ENCODE measurements at regions not wholly inside any gene's neighbourhood (a gene's known extent, or its start where the extent isn't known, plus 50 kb on each side); places are given as distances from the start of the nearest gene placed in this dataset.
A peak's percentile ranks its signal among the peaks of the same experiment; 100 is the strongest.

DNA sequence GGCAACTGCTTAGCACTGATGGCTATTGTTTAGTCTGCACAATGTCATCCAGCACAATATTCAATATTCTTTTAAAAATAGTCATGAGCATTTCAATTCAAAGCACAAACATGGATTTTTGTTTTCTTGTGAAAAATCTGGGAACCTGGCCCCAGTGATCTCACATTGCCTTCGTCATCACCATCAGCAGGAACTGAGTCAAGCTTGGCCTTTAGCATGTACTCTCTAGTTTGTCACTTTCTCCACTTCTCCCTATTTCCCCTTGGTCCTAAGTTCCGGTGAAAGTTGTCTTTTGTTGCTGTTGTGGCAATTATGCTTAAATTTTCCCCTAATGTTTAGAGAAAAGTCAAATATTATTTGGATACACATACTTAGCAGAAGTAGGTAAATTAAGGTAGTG is 252.9 kb upstream of the SORCS1 start:
- Histone ChIP-seq H3K36me3 (ENCODE audit: low read depth, missing control alignments) (no peaks in the 10 kb centered on the region), H3K4me3 (no peak overlapping the region), H3K9me3 (no peaks in the 10 kb centered on the region), H3K4me1 (no peaks in the 10 kb centered on the region), H3K27me3 (no peaks in the 10 kb centered on the region), H3K27ac (no peak overlapping the region)
- WGBS, 2 donors = 85 to 90% methylated on average over 2 of the region's 2 CpGs
- intact Hi-C loops (cut with DNase I; ENCODE audit: low total_unique reads) = no loop called here
- no peak for TF ChIP-seq POLR2A (IDR thresholded peaks at IDR 0.05)
- TF ChIP-seq, protein P1, sequence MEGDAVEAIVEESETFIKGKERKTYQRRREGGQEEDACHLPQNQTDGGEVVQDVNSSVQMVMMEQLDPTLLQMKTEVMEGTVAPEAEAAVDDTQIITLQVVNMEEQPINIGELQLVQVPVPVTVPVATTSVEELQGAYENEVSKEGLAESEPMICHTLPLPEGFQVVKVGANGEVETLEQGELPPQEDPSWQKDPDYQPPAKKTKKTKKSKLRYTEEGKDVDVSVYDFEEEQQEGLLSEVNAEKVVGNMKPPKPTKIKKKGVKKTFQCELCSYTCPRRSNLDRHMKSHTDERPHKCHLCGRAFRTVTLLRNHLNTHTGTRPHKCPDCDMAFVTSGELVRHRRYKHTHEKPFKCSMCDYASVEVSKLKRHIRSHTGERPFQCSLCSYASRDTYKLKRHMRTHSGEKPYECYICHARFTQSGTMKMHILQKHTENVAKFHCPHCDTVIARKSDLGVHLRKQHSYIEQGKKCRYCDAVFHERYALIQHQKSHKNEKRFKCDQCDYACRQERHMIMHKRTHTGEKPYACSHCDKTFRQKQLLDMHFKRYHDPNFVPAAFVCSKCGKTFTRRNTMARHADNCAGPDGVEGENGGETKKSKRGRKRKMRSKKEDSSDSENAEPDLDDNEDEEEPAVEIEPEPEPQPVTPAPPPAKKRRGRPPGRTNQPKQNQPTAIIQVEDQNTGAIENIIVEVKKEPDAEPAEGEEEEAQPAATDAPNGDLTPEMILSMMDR (IDR thresholded peaks at IDR 0.05) = no peak
- no peak for DNase-seq

DNA sequence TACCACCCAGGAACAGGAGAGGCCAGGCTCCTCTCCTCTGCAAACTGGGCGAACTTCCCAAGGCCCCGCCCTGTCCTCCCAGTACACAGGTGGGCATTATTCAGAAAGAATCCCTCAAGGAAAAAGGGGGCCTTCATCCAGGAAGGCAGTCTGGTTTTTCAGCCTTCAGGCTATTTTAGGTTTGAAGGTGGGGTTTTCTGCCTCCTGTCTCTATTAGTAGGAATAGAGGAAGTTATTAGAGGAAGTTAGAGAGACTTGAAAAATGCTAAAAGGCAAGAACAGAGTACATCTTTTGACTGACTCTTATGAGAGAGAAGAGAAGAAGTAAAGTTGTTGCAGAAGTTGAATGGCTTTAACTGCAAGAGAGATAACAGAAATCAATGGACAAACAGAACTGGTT is 250.9 kb upstream of the SORCS1 start:
- no peak for DNase-seq
- Histone ChIP-seq H3K27me3 (no peaks in the 10 kb centered on the region), H3K4me3 (no peak overlapping the region), H3K36me3 (ENCODE audit: low read depth, missing control alignments) (no peaks in the 10 kb centered on the region), H3K4me1 (no peaks in the 10 kb centered on the region), H3K27ac (no peak overlapping the region), H3K9me3 (no peaks in the 10 kb centered on the region)
- TF ChIP-seq, protein P1 (IDR thresholded peaks at IDR 0.05) = no peak
- TF ChIP-seq POLR2A (IDR thresholded peaks at IDR 0.05) = no peak
- intact Hi-C loops (cut with DNase I; ENCODE audit: low total_unique reads) = no loop called here
- WGBS, 2 donors = 93 to 95% methylated on average over 2 of the region's 2 CpGs

DNA sequence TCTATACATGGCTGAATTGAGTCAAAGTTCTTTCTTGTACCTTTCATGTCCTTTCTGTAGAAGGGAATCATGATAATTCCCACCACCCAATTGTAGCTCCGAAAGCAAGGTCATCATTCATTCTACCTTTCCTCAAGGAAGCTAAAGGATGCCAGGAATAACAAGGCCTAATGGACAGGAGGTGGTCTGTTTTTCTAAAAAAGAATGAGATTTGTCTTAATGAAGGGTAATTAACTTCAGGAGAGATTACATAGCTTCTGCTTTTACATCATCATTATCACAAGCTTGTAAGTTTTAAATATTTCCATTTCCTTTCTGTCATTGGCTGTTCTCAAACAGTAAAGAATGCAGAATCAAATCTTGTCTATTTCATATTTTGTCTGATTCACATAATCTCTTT is 249.5 kb upstream of the SORCS1 start:
- Histone ChIP-seq H3K4me1 (no peaks in the 10 kb centered on the region), H3K27me3 (no peaks in the 10 kb centered on the region), H3K9me3 (no peaks in the 10 kb centered on the region), H3K36me3 (ENCODE audit: low read depth, missing control alignments) (no peaks in the 10 kb centered on the region), H3K27ac (no peak overlapping the region), H3K4me3 (no peak overlapping the region)
- TF ChIP-seq, protein P1 (IDR thresholded peaks at IDR 0.05) = no peak
- TF ChIP-seq POLR2A (IDR thresholded peaks at IDR 0.05) = no peak
- 88 to 93% methylated on average over 1 of the region's 1 CpG for WGBS, 2 donors
- intact Hi-C loops (cut with DNase I; ENCODE audit: low total_unique reads) = no loop called here
- DNase-seq = no peak

DNA sequence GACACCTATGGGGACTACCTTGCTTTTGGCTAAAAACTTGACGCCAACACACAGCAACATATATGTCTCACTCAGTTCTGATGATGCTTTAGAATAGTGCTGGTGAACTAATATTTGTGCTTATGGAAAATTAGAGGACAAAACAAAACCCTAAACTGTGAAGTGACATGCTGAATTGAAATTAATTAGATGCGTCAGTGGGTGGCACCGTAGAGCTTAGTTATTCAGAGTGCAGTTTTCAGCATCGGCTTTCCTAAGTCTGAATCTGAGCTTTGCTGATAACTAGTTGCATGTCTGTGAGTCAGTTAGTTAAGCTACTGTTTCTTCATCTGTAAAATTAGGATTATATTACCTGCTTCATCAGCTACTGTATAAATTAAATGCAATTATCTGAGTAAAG is 245.0 kb upstream of the SORCS1 start:
- intact Hi-C loops (cut with DNase I; ENCODE audit: low total_unique reads) = no loop called here
- peak; percentile 35 for DNase-seq
- 57 to 64% methylated on average over 4 of the region's 4 CpGs for WGBS, 2 donors
- Histone ChIP-seq H3K4me1 (no peaks in the 10 kb centered on the region), H3K4me3 (no peak overlapping the region), H3K27me3 (no peaks in the 10 kb centered on the region), H3K9me3 (no peaks in the 10 kb centered on the region), H3K36me3 (ENCODE audit: low read depth, missing control alignments) (no peaks in the 10 kb centered on the region), H3K27ac (no peak overlapping the region)
- TF ChIP-seq, protein P1 (IDR thresholded peaks at IDR 0.05) = no peak
- TF ChIP-seq POLR2A (IDR thresholded peaks at IDR 0.05) = no peak

DNA sequence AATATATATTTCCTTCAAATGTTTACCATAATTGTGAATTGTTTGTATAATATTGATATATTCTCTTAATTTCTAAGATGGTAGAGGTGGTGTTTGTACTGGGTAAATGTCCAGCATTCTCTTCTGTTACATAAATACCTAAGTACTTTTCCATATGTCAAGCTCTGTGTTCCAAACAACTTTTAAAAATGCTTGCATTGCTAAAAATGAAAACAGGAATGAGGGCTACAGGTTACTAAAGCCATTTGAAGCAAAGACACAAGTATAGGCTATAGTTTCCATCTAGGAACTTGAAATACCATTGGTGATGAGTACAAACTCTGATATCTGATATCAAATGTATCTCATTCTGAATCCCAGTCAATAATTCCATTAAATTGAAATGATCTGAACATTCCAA is 233.6 kb upstream of the SORCS1 start:
- no peaks in the 10 kb centered on the region for H3K4me1 ChIP-seq
- intact Hi-C loops (cut with DNase I; ENCODE audit: low total_unique reads) = no loop called here
- no peaks in the 10 kb centered on the region for H3K27me3 ChIP-seq
- no peak for DNase-seq
- H3K4me3 ChIP-seq = no peak overlapping the region
- no peaks in the 10 kb centered on the region for H3K9me3 ChIP-seq
- no peak overlapping the region for H3K27ac ChIP-seq
- TF ChIP-seq POLR2A (IDR thresholded peaks at IDR 0.05) = no peak
- TF ChIP-seq, protein P1 (IDR thresholded peaks at IDR 0.05) = no peak
- H3K36me3 ChIP-seq (ENCODE audit: low read depth, missing control alignments) = no peaks in the 10 kb centered on the region

Measured in testis (tissue), 2 donors.